AG08395 (cell line): ENCODE measurements at regions not wholly inside any gene's neighbourhood (a gene's known extent, or its start where the extent isn't known, plus 50 kb on each side); places are given as distances from the start of the nearest gene placed in this dataset.

Experiments
- DNase-seq: peaks from one replicate; pipeline ENCODE4 v3.0.0; 2012; ENCODE audit warnings: mixed read lengths, low spot score

- no peak for DNase-seq
Observed at GRCh38 chr12:58981961-58982360, 61.7 kb upstream of the LRIG3 start.

DNA sequence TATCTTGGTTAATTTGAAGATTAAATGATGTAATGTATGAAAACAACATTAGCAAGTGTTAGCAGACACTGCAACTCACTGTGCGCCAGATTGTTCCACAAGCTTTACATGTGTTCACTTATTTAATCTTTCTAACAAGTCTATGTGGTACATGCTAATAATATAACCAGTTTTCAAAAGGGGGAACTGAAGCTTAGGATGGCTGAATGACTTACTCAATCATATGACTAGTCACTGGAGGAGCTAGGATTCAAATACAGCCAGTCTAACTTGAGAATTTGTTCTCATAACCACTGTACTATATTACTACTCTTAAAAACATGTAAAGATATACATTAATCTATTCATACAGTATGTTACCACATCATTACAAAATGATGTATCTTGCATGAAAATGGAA lies 60.5 kb upstream of the LRIG3 start:
- DNase-seq, result no peak

- no peak for DNase-seq
Observed at GRCh38 chr12:58978717-58979116, 58.4 kb upstream of the LRIG3 start.

DNA sequence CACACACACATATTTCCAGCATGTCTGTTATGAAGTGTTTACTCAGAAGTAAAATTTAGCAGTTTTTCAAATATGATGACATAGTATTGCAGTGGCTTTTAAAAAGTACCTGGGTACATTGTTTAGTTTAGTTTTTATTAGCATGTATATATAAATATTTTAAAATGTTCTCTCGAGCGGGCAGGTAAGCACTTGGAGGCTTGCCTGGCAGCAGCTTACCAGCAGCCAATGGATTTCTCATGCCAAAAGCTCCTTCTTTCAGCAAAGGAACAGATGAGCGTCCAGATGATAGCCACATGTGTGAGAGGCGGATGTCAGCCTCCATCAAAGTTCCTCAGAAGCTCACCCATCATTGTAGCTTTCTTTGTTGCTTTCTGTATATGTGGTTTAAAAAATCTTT lies 57.2 kb upstream of the LRIG3 start:
- no peak for DNase-seq

DNA sequence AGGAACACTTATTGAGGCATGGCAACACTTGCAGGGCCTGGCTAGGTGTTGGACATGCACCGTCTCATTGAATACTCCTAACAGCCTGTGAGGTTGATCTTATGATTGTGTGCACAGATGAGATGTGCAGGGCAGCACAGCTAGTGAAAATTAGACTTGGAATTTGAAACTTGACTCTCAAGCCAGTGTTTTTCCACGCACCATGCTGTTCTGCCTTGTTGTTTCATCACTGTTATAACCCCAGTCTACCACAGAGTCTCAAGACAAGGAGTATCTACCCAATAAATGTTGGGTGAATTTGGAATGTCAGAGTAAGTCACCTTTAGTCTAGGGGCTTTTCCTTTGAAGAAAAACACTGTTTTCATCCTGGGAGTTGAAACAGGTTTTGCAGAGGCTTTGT lies 55.8 kb upstream of the LRIG3 start:
- DNase-seq, result no peak
